Activated T-helper 1 cell treated with anti-CD3 and anti-CD28 coated beads, Interleukin-12 subunit alpha, Interleukin-12 subunit beta, Interleukin-2, Interleukin-4 antibody, amounts not matched to agents 30 ng/mL and 10 ng/mL and 1 ng/mL, durations not matched to agents 14 hours and 24 hours and 36 hours (primary cell): ENCODE measurements at regions not wholly inside any gene's neighbourhood (a gene's known extent, or its start where the extent isn't known, plus 50 kb on each side); places are given as distances from the start of the nearest gene placed in this dataset.
"Not testable (repeated sequence)": the region's sequence is repeated elsewhere in the genome, so short reads cannot be mapped to it uniquely, and the experiment has no call there.

Experiments
- DNase-seq: peaks from one replicate; pipeline ENCODE4 v3.0.0; 2021; ENCODE audit warnings: low spot score
- H3K27ac Mint-ChIP-seq: one replicate; pipeline ENCODE4 v1.8.0; 2021; ENCODE audit warnings: mild to moderate bottlenecking, mixed read lengths
- H3K27me3 Mint-ChIP-seq: one replicate; pipeline ENCODE4 v1.8.0; 2022; ENCODE audit warnings: mild to moderate bottlenecking, moderate library complexity, mixed read lengths; ENCODE audit not compliant: insufficient read depth
- H3K36me3 Mint-ChIP-seq: one replicate; pipeline ENCODE4 v1.8.0; 2021; ENCODE audit warnings: low read depth, mixed read lengths
- H3K4me1 Mint-ChIP-seq: one replicate; pipeline ENCODE4 v1.8.0; 2021; ENCODE audit warnings: low read depth, mixed read lengths
- H3K4me3 Mint-ChIP-seq: one replicate; pipeline ENCODE4 v1.8.0; 2021; ENCODE audit warnings: mild to moderate bottlenecking, moderate library complexity, mixed read lengths
- H3K9me3 Mint-ChIP-seq: one replicate; pipeline ENCODE4 v1.8.0; 2021; ENCODE audit warnings: mixed read lengths
- intact Hi-C: fragments of 100-400 bp; cut with micrococcal nuclease; formaldehyde crosslinking; loops from one replicate; pipeline ENCODE4 v1.15.1; 2024

GRCh38 chr2:160736148-160737028 lies 242.8 kb upstream of the RBMS1 start:
- intact Hi-C loops: no loop called here
- no peak overlapping the region for H3K4me3 Mint-ChIP-seq

DNA sequence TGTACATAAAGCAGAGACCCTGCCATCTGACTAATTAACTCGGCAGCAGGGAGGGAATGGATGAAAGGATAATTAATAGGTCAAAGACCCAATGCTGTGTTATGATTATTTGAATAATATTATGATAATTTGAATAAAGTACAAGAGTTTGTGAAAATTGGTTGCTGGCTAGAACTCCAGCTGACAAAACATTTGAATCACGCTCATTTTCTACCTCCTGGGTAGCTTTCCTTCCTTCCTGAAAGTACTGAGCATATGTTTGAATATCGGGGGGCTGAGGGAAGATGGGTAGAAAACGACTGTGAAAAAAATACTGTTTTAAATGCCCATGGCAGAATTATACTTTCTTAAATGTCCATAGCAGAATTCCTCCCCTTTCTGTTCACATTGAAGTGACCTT lies 243.6 kb upstream of the RBMS1 start:
- no peak overlapping the region for H3K4me3 Mint-ChIP-seq
- no peaks in the 10 kb centered on the region for H3K9me3 Mint-ChIP-seq
- H3K27ac Mint-ChIP-seq: no peak overlapping the region
- no peaks in the 10 kb centered on the region for H3K4me1 Mint-ChIP-seq
- no peak for DNase-seq
- intact Hi-C loops: no loop called here
- H3K36me3 Mint-ChIP-seq: no peaks in the 10 kb centered on the region
- H3K27me3 Mint-ChIP-seq: no peaks in the 10 kb centered on the region

More at GRCh38 chr2:160736148-160737028, 242.8 kb upstream of the RBMS1 start:
- Mint-ChIP-seq H3K9me3 (no peaks in the 10 kb centered on the region), H3K4me1 (no peaks in the 10 kb centered on the region), H3K27me3 (no peaks in the 10 kb centered on the region), H3K27ac (no peak overlapping the region), H3K36me3 (no peaks in the 10 kb centered on the region)
- DNase-seq: no peak

GRCh38 chr2:160741271-160741670 lies 247.7 kb upstream of the RBMS1 start:
- intact Hi-C loops: no loop called here
- H3K4me1 Mint-ChIP-seq: no peaks in the 10 kb centered on the region
- no peaks in the 10 kb centered on the region for H3K27me3 Mint-ChIP-seq
- no peak for DNase-seq
- no peak overlapping the region for H3K27ac Mint-ChIP-seq
- no peaks in the 10 kb centered on the region for H3K9me3 Mint-ChIP-seq
- H3K4me3 Mint-ChIP-seq: no peak overlapping the region
- H3K36me3 Mint-ChIP-seq: no peaks in the 10 kb centered on the region

- no peak for DNase-seq
- no peaks in the 10 kb centered on the region for H3K36me3 Mint-ChIP-seq
- no peak overlapping the region for H3K4me3 Mint-ChIP-seq
- H3K27ac Mint-ChIP-seq: no peak overlapping the region
- intact Hi-C loops: no loop called here
- H3K27me3 Mint-ChIP-seq: peaks cover 1% of the 10 kb centered on the region
- H3K9me3 Mint-ChIP-seq: no peaks in the 10 kb centered on the region
- H3K4me1 Mint-ChIP-seq: no peaks in the 10 kb centered on the region
These were observed 248.2 kb upstream of the RBMS1 start for GRCh38 chr2:160741815-160742214.

DNA sequence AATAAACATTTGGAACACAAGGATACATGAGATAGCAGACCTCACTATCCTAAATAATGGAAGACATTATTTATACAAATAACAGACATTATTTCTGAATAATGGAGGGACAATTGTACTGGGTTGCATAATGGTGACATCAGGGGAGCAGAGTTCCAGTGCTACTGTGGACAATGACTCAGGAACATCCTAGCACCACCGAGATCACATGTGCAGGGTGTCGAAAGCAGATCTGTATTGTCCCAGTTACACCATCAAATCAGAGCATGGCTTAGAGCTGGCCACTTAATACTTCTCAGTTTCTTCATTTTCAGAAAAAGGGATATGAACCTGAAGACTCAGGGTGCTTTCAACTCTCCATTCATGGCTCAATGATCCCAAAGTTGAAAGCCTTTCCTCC lies 249.1 kb upstream of the RBMS1 start:
- H3K27ac Mint-ChIP-seq: no peak overlapping the region
- intact Hi-C loops: no loop called here
- H3K4me1 Mint-ChIP-seq: no peaks in the 10 kb centered on the region
- no peaks in the 10 kb centered on the region for H3K9me3 Mint-ChIP-seq
- DNase-seq: no peak
- no peak overlapping the region for H3K4me3 Mint-ChIP-seq
- H3K27me3 Mint-ChIP-seq: peaks cover 1% of the 10 kb centered on the region
- no peaks in the 10 kb centered on the region for H3K36me3 Mint-ChIP-seq

- Mint-ChIP-seq H3K9me3 (peaks cover 4% of the 10 kb centered on the region), H3K27ac (no peak overlapping the region), H3K4me3 (no peak overlapping the region), H3K4me1 (no peaks in the 10 kb centered on the region), H3K27me3 (peaks cover 1% of the 10 kb centered on the region), H3K36me3 (no peaks in the 10 kb centered on the region)
- no peak for DNase-seq
- intact Hi-C loops: no loop called here
These were observed 254.0 kb upstream of the RBMS1 start for GRCh38 chr2:160747501-160748170.

DNA sequence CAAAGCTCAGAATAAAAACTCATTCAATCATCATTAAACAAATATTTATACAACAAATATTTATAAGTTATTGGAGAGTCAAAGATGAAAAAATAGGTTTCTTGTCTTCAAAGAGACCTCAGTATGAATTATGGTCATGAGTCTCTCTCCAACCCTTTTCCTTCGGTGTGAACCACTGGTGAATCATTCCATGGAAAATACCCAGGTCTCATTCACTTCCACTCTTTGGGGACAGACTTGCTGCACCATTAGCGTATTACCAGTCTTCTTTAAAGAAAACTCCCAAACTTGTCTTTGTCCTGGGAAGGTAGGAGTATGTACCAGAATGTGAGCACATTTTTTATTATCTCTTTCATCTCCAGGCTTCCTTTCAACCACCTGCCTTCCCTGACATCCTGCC lies 257.4 kb upstream of the RBMS1 start:
- Mint-ChIP-seq H3K4me1 (no peaks in the 10 kb centered on the region), H3K36me3 (no peaks in the 10 kb centered on the region), H3K27ac (no peak overlapping the region), H3K4me3 (no peak overlapping the region), H3K9me3 (peaks cover 4% of the 10 kb centered on the region), H3K27me3 (peaks cover 6% of the 10 kb centered on the region)
- intact Hi-C loops: no loop called here
- DNase-seq: no peak

- Mint-ChIP-seq H3K27me3 (peaks cover 5% of the 10 kb centered on the region), H3K9me3 (peaks cover 4% of the 10 kb centered on the region), H3K36me3 (no peaks in the 10 kb centered on the region), H3K4me3 (no peak overlapping the region), H3K27ac (no peak overlapping the region), H3K4me1 (no peaks in the 10 kb centered on the region)
- no peak for DNase-seq
- intact Hi-C loops: no loop called here
These were observed 259.1 kb upstream of the RBMS1 start for GRCh38 chr2:160752475-160753330.

DNA sequence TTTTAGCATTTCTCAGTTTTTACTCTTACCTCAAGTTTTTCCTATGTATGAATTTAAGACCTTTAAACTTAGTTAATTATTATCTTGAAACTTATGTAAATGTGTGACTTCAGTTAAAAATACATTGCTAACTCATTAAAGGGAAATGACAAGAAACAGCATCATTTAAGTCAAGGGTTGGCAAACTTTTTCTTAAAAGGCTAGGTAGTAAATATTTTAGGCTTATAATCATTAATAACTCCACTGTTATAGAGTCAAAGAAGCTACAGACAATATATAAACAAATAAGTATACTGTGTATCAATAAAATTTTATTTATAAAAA lies 259.7 kb upstream of the RBMS1 start:
- Mint-ChIP-seq H3K9me3 (peaks cover 4% of the 10 kb centered on the region), H3K4me3 (no peak overlapping the region), H3K27me3 (peaks cover 5% of the 10 kb centered on the region), H3K36me3 (no peaks in the 10 kb centered on the region), H3K4me1 (no peaks in the 10 kb centered on the region), H3K27ac (no peak overlapping the region)
- intact Hi-C loops: no loop called here
- no peak for DNase-seq

DNA sequence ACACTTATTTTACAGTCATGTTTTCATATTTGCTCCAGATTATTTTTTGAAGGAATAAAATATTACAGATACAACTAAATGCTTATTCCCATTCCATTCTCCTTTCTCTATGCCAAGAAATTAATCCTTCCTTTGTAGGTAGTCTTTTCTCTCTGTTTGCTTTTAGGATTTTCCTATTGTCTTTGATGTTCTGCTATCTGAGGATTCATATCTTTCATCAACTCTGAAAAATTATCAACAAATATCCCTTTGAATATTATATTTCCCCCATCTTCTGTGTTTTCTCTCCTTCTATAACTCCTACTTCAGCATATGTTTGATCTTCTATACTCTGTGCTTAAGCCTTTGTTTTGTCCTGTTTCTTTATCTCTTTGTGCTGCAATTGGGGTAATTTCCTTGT lies 260.4 kb upstream of the RBMS1 start:
- no peaks in the 10 kb centered on the region for H3K36me3 Mint-ChIP-seq
- no peaks in the 10 kb centered on the region for H3K4me1 Mint-ChIP-seq
- intact Hi-C loops: no loop called here
- no peak for DNase-seq
- H3K27ac Mint-ChIP-seq: no peak overlapping the region
- peaks cover 5% of the 10 kb centered on the region for H3K27me3 Mint-ChIP-seq
- peaks cover 4% of the 10 kb centered on the region for H3K9me3 Mint-ChIP-seq
- no peak overlapping the region for H3K4me3 Mint-ChIP-seq

DNA sequence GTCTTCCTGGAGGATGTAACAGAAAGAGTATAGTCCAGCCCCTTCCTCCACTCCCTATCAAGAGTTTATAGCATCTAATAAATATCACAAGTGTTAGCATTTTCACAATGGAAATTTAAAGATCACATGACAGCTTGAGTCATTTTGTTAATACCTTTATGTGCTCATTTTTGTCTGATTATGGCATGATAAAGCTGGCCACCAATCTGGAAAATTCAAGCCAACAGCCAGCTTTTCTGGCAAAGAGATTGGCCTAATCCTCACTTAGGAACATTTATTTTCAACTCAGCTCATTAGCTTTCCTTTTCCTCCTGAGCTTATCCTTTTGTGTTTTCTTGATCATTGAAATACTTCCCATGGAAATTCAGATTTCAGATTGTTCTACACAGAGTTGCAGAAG lies 262.9 kb upstream of the RBMS1 start:
- H3K27me3 Mint-ChIP-seq: peaks cover 5% of the 10 kb centered on the region
- H3K4me1 Mint-ChIP-seq: no peaks in the 10 kb centered on the region
- peaks cover 4% of the 10 kb centered on the region for H3K9me3 Mint-ChIP-seq
- intact Hi-C loops: no loop called here
- DNase-seq: no peak
- no peak overlapping the region for H3K4me3 Mint-ChIP-seq
- H3K27ac Mint-ChIP-seq: no peak overlapping the region
- no peaks in the 10 kb centered on the region for H3K36me3 Mint-ChIP-seq

- DNase-seq, H3K36me3 Mint-ChIP-seq, H3K27me3 Mint-ChIP-seq, intact Hi-C loops, H3K4me1 Mint-ChIP-seq, H3K27ac Mint-ChIP-seq, H3K4me3 Mint-ChIP-seq: not testable (repeated sequence)
- H3K9me3 Mint-ChIP-seq: peaks cover 13% of the 10 kb centered on the region
These were observed 269.0 kb upstream of the RBMS1 start for GRCh38 chr2:160762493-160763128.
